ENCODE measurements at regions not wholly inside any gene's neighbourhood (a gene's known extent, or its start where the extent isn't known, plus 50 kb on each side); places are given as distances from the start of the nearest gene placed in this dataset.

DNA sequence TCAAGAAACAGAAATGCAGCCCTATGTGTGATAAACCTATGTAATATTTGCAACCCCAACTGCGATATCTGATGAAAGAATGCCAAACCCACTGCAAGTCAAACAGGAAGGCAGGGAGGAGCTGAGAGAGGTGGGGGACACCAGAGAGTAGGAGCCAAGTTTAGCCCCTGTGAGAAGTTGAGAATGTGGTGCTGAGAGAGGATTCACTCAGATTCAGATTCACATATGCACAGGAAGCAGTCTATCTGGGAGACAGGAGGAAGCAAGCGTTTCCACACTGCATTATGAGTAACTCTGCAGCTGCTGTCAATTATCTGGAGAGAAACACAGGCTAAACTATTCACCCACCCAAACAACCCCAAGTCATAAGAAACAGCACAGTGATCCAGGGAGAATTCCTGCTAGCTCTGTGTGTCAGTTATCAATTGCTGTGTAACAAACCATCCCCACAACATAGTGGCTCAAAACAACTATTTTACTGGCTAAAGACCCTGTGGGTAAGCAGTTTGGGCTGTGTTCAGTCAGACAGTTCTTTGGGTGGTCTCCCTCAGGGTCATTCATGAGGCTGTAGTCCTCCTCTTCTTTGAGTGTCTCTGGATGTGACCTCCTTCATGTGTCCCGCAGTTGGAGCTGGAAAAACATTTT is 161.9 kb upstream of the RAI14 start:
- DNase-seq (ENCODE audit: low spot score), result no peak
- intact Hi-C loops (cut with DNase I), result no loop called here

DNA sequence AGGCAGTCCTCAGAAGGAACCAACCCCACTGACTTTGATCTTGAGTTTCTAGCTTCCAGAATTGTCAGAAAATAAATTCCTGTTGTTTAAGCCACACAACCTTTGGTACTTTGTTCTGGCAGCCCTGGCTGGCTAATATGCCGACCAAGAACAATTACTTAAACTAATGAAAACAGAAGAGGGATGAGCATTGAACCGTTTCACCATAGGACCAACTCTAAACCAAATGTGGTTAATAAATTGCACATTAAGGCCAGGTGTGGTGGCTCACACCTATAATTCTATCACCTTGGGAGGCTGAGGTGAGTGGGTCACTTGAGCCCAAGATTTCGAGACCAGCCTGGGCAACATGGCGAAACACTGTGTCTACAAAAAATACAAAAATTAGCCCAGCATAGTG is 160.9 kb upstream of the RAI14 start:
- intact Hi-C loops (cut with DNase I), result no loop called here
- DNase-seq (ENCODE audit: low spot score), result no peak

GRCh38 chr5:34496260-34496691 is 159.9 kb upstream of the RAI14 start:
- DNase-seq (ENCODE audit: low spot score), result no peak

DNA sequence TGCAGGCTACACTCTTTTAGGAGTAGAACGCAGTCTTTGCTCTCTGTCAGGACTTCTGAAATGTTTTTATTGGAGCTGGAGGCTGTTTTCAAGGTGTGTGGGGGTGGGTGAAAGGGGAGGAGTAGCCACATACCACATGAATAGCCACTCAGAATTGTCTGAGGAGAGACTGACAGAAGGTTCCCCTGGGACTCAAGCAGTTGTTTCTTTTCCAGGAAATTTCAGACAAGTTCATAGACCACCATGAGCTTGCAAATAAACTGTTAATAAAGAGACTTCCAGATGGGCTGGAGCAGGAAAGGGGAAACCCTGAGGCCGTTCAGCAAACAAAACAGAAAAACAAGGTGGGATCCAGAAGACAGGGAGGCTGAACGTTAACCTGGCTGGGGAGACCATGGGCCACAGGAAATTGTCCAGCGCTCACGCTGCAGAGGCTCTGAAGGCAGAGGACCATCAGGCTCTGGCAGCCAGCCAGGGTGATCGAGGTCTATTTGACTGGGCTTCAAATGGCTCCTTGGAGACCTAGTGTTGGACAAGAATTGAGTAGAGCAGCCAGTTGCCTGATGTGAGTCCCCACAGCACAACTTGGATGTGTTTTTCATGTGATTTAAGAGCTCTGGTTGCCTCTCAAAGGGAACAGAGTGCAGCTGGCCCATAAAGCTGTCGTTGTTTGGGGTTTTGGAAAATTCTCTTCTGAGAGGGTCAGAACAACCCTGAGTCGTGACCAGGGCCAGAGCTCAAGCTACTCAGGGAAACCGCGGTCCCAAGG is 159.2 kb upstream of the RAI14 start:
- DNase-seq (ENCODE audit: low spot score), result peak; percentile 83
- intact Hi-C loops (cut with DNase I), result no loop called here

More at GRCh38 chr5:34496260-34496691, 159.9 kb upstream of the RAI14 start:
- intact Hi-C loops (cut with DNase I), result no loop called here

DNA sequence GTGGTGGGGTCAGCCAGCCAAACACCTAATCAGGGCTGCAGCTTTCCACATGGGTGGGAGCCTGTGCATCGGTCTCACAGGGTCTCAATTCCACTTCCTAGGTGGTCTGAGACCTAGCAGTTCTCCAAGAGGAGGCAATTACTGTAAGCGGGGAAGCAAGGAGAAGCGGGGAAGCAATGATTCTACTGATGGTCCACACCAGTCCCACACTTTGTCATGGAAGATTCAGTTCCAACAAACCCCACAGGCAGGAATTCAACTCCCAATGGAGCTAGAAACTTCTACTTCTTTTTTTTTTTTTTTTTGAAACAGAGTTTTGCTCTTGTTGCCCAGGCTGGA is 158.7 kb upstream of the RAI14 start:
- intact Hi-C loops (cut with DNase I), result no loop called here

GRCh38 chr5:34498572-34498971 is 157.6 kb upstream of the RAI14 start:
- no peak for DNase-seq (ENCODE audit: low spot score)
- intact Hi-C loops (cut with DNase I), result no loop called here

More for the DNA sequence above, 158.7 kb upstream of the RAI14 start:
- no peak for DNase-seq (ENCODE audit: low spot score)

DNA sequence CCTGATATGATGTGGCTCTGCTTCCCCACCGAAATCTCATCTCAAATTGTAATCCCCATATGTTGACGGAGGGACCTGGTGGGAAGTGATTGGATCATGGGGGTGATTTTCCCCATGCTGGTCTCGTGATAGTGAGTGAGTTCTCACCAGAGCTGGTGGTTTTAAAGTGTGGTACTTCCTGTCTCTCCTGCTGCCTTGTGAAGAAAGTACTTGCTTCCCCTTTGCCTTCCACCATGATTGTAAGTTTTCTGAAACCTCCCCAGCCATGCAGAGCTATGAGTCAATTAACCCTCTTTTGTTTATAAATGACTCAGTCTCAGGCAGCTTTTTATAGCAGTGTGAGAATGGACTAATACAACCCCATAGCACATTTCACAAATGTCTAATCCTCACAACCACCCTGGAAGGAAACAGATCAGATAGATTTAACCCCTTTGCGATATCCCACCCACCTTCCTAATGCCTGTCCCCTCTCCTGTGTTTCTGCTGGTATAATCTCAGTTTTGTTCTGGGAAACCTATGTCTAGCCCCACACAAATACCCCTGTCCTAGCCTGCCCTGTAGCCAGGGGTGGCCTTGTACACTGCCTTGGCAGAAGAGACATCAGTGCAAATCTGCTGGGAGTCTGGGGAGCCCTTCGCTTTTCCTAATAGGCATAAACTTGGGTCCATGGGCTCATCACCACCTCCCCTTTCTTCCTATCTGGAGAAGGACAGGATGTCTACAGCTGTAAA is 157.0 kb upstream of the RAI14 start:
- DNase-seq (ENCODE audit: low spot score), result no peak
- intact Hi-C loops (cut with DNase I), result no loop called here

GRCh38 chr5:34500236-34500847 is 155.8 kb upstream of the RAI14 start:
- intact Hi-C loops (cut with DNase I), result no loop called here
- no peak for DNase-seq (ENCODE audit: low spot score)

- intact Hi-C loops (cut with DNase I), result no loop called here
- no peak for DNase-seq (ENCODE audit: low spot score)
These were observed 155.1 kb upstream of the RAI14 start for GRCh38 chr5:34501016-34501415.

GRCh38 chr5:34501840-34502239 is 154.3 kb upstream of the RAI14 start:
- intact Hi-C loops (cut with DNase I), result no loop called here
- DNase-seq (ENCODE audit: low spot score), result no peak

DNA sequence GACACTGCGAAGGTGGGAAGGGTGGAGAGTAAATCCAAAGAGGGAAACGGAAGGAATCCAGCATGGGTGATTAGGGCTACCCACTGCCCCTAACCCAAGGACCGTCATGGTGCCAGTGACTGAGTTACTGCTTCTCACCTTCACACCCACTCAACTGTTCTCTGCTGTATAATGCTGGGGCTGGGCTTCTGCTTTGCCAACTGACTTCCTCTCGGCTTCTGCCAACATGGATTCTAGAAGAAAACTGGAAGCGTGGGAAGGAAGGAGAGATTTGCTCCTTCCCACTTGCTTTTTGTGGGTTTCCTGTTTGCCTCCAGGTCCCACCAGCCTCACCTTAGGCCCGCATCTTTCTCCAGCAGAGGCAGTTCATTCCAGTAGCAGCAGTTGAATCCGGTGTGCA is 153.5 kb upstream of the RAI14 start:
- intact Hi-C loops (cut with DNase I), result no loop called here

GRCh38 chr5:34503379-34504253 is 152.5 kb upstream of the RAI14 start:
- intact Hi-C loops (cut with DNase I), result no loop called here
- DNase-seq (ENCODE audit: low spot score), result no peak

More for the DNA sequence above, 153.5 kb upstream of the RAI14 start:
- DNase-seq (ENCODE audit: low spot score), result no peak

GRCh38 chr5:34504967-34505366 is 151.2 kb upstream of the RAI14 start:
- intact Hi-C loops (cut with DNase I), result no loop called here
- DNase-seq (ENCODE audit: low spot score), result no peak

DNA sequence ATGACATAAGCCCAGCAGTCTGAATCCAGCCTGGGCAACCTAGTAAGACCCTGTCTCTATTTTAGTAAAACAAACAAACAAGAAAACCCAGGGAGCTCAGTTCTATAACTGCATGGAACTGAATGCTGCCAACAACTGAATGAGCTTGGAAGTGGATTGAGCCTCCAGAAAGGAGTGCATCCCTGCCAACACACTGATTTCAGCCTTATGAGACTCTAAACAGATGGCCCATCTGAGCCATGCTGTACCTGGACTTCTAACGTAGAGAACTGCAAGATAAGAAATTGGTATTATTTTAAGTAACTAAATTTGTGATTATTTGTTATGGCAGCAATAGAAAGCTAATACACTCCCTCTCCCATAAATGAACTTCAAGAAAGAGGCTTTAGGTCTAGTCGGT is 150.4 kb upstream of the RAI14 start:
- intact Hi-C loops (cut with DNase I), result no loop called here
- DNase-seq (ENCODE audit: low spot score), result no peak

- DNase-seq (ENCODE audit: low spot score), result no peak
- intact Hi-C loops (cut with DNase I), result no loop called here
These were observed 148.2 kb upstream of the RAI14 start for GRCh38 chr5:34507933-34508332.

GRCh38 chr5:34509392-34509791 is 146.7 kb upstream of the RAI14 start:
- no peak for DNase-seq (ENCODE audit: low spot score)
- intact Hi-C loops (cut with DNase I), result no loop called here

DNA sequence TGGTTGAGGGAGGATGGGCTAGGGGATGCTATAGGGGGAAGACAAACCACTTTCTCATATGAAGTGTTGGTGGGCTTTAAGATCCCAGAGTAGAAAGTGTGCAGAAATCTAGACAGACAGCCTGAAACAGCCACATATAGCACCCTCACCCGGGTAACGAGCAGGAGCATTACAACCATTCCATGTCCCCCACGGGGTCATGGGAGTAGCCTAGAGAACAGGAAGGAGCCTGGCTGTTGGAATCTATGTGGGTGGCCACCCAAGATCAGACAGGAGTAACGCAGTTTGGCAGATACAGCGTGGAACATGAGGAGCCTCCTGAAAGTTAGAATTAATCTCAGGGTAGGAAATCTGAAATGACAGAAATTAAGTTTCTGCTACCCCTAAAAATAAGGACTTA is 146.1 kb upstream of the RAI14 start:
- intact Hi-C loops (cut with DNase I), result no loop called here
- no peak for DNase-seq (ENCODE audit: low spot score)

- intact Hi-C loops (cut with DNase I), result no loop called here
- DNase-seq (ENCODE audit: low spot score), result no peak
These were observed 145.1 kb upstream of the RAI14 start for GRCh38 chr5:34511063-34511462.

- intact Hi-C loops (cut with DNase I), result no loop called here
- no peak for DNase-seq (ENCODE audit: low spot score)
These were observed 144.6 kb upstream of the RAI14 start for GRCh38 chr5:34511481-34511880.

Measured in posterior vena cava (tissue), 2 donors.